ENCODE measurements at regions not wholly inside any gene's neighbourhood (a gene's known extent, or its start where the extent isn't known, plus 50 kb on each side); places are given as distances from the start of the nearest gene placed in this dataset.

DNA sequence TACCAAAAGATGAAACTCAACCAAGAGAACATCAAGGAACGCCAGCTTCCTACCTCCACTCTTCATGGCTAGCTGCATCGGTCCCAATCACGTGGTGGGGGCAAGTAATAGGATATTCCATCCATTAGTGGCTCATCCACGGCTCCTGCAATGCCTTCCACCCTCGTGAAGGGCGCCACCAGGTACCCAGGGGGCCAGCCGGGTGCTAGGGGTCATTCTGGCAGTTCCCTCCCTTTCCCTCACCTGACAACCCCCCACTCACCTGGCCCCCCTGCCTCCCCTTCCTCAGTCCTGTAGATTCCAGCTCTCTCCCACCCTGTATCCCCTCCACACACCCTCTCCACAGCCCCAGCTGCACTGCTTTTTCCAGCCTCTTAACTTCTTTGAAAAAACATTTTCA lies 161.9 kb downstream of the URI1 start:
- Histone ChIP-seq H3K27me3 (ENCODE audit: low read depth, low read length) (peaks cover 8% of the 10 kb centered on the region; the same call in 1 of the 2 replicates), H3K4me1 (ENCODE audit: low read length) (0 out of 2 replicates have a peak, but pooled peaks cover 2% of the 10 kb centered on the region)
- no peak for TF ChIP-seq CTCF (IDR thresholded peaks at IDR 0.05; ENCODE audit: low read depth, low read length)
- no peak for TF ChIP-seq EZH2phosphoT487 (IDR thresholded peaks at IDR 0.05; ENCODE audit: low read depth)

DNA sequence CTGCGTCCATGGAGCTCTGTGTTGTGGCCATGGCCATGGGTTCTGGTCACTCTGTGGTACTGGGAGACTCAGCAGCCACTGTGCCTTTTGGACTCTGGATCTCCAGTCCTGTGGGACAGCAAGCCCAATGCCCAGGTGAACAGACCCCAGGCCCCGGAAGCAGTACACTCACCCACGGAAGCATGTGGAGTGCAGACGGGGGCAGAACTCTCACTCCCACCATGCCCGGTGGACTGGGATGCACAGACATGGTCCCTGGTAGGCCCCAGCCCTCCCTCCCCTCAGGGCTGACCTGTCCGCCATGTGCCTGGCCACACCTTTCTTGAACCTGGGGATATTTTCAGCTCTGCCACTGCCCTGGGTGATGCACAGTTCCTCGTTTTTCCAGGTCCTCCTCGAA lies 163.3 kb downstream of the URI1 start:
- Histone ChIP-seq H3K9me3 (ENCODE audit: insufficient read depth, low read length) (no peaks in the 10 kb centered on the region), H3K4me2 (ENCODE audit: low read length) (no peak overlapping the region), H3K36me3 (replicated peaks; ENCODE audit: low read depth, low read length) (no peaks in the 10 kb centered on the region), H3K79me2 (ENCODE audit: low read length) (no peaks in the 10 kb centered on the region), H3K4me3 (ENCODE audit: low read length) (no peak overlapping the region), H3K27ac (ENCODE audit: low read length) (no peak overlapping the region), H4K20me1 (ENCODE audit: insufficient read depth, low read length) (no peaks in the 10 kb centered on the region), H2AFZ (ENCODE audit: low read depth, low read length) (no peak overlapping the region), H3K4me1 (ENCODE audit: low read length) (peaks cover 11% of the 10 kb centered on the region), H3K27me3 (ENCODE audit: low read depth, low read length) (peaks cover 9% of the 10 kb centered on the region; the same call in 1 of the 2 replicates), H3K9ac (ENCODE audit: low read length) (no peak overlapping the region)
- TF ChIP-seq EZH2phosphoT487 (IDR thresholded peaks at IDR 0.05; ENCODE audit: low read depth) (no peak), CTCF (IDR thresholded peaks at IDR 0.05; ENCODE audit: low read depth, low read length) (no peak)

More for the DNA sequence above, 161.9 kb downstream of the URI1 start:
- Histone ChIP-seq H3K79me2 (ENCODE audit: low read length) (no peaks in the 10 kb centered on the region), H3K9ac (ENCODE audit: low read length) (no peak overlapping the region), H4K20me1 (ENCODE audit: insufficient read depth, low read length) (no peaks in the 10 kb centered on the region), H3K4me2 (ENCODE audit: low read length) (no peak overlapping the region), H3K27ac (ENCODE audit: low read length) (no peak overlapping the region), H3K4me3 (ENCODE audit: low read length) (no peak overlapping the region), H3K36me3 (replicated peaks; ENCODE audit: low read depth, low read length) (no peaks in the 10 kb centered on the region), H3K9me3 (ENCODE audit: insufficient read depth, low read length) (no peaks in the 10 kb centered on the region), H2AFZ (ENCODE audit: low read depth, low read length) (no peak overlapping the region)

DNA sequence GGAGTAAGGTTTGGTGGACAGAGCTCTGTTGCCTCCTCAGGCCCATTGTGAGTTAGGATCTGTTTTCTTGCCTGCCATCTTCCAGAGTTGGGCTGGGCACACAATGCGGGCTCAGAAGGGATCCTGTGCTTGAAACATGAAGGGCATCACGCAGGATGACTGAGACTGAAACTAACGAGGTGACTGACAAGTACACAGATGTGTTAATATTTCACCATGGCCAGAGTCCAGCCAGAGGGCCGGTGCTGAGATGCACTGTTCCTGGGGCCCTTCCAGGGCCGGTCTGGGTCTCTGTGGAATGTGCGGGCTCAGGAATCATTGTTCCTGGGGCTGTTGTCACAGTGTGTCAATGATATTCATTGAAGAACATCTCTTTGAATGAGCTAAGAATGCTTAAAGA lies 163.7 kb downstream of the URI1 start:
- Histone ChIP-seq H4K20me1 (ENCODE audit: insufficient read depth, low read length) (no peaks in the 10 kb centered on the region), H3K27ac (ENCODE audit: low read length) (no peak overlapping the region), H3K79me2 (ENCODE audit: low read length) (no peaks in the 10 kb centered on the region), H3K9me3 (ENCODE audit: insufficient read depth, low read length) (no peaks in the 10 kb centered on the region), H3K4me2 (ENCODE audit: low read length) (no peak overlapping the region), H3K4me3 (ENCODE audit: low read length) (no peak overlapping the region), H3K9ac (ENCODE audit: low read length) (no peak overlapping the region), H3K36me3 (replicated peaks; ENCODE audit: low read depth, low read length) (no peaks in the 10 kb centered on the region), H2AFZ (ENCODE audit: low read depth, low read length) (no peak overlapping the region), H3K27me3 (ENCODE audit: low read depth, low read length) (peaks cover 11% of the 10 kb centered on the region; the same call in 1 of the 2 replicates), H3K4me1 (ENCODE audit: low read length) (peaks cover 11% of the 10 kb centered on the region)
- no peak for TF ChIP-seq CTCF (IDR thresholded peaks at IDR 0.05; ENCODE audit: low read depth, low read length)
- TF ChIP-seq EZH2phosphoT487 (IDR thresholded peaks at IDR 0.05; ENCODE audit: low read depth), result no peak

DNA sequence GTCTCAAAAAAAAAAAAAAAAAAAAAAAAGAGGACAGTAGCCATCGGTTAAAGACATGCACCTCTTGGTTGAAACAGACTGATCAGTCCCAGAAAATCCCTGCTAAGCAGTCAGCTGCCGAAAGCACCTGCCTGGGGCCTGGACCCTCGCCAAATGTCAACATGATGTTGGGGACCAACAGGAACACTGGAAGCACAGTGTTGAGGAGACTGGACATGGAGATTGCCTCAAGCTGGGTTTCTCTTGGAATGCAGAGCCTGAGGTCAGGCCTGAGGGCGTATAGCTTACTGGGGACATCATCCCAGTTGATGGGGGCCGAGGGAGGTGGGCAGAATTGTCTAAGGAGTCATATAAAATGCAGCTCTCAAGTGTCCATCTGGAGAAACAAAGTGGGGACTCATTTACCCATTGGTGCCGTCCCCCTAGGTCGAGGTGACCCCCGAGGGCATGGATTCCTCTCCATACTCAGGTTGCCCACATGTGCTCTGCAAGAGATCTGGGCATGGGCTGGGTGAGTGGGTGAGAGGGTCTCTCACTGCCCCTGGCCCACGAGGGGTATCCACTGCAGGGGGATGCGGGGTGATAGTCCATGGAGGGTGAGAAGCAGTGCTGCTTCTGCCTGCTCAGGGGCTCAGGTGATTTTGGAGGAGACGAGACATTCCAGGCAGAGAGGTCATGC lies 164.5 kb downstream of the URI1 start:
- no peak for TF ChIP-seq EZH2phosphoT487 (IDR thresholded peaks at IDR 0.05; ENCODE audit: low read depth)
- Histone ChIP-seq H3K36me3 (replicated peaks; ENCODE audit: low read depth, low read length) (no peaks in the 10 kb centered on the region), H3K4me2 (ENCODE audit: low read length) (no peak overlapping the region), H3K27ac (ENCODE audit: low read length) (no peak overlapping the region), H3K27me3 (ENCODE audit: low read depth, low read length) (peaks cover 11% of the 10 kb centered on the region; the same call in 1 of the 2 replicates), H3K79me2 (ENCODE audit: low read length) (no peaks in the 10 kb centered on the region), H3K9ac (ENCODE audit: low read length) (no peak overlapping the region), H3K9me3 (ENCODE audit: insufficient read depth, low read length) (no peaks in the 10 kb centered on the region), H2AFZ (ENCODE audit: low read depth, low read length) (no peak overlapping the region), H4K20me1 (ENCODE audit: insufficient read depth, low read length) (no peaks in the 10 kb centered on the region), H3K4me3 (ENCODE audit: low read length) (no peak overlapping the region), H3K4me1 (ENCODE audit: low read length) (peaks cover 11% of the 10 kb centered on the region)

All from OCI-LY3 (cell line).